ENCODE measurements at regions not wholly inside any gene's neighbourhood (a gene's known extent, or its start where the extent isn't known, plus 50 kb on each side); places are given as distances from the start of the nearest gene placed in this dataset.

DNA sequence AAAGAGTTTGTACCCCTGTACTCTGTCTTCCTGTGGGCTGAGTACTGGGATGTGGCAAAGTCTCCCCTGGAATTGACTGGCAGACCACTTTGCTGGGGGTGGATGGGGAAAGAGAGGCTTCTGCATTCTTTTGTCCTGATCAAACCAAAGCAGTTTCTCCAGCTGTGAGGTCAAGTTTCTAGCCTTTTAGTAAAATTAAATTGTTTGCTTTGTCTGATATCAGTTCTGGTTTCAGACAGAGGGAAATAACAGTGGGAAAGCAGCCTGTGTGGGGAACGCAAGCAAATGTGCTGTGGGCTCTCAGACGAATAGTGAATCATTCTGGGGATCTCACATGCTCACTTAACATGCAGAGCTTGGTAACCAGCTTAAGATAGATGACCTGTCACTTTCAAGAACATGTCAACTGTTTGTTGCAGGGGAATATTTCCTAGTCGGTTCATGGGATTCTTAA, 151.6 kb downstream of the FAT3 start:
- CTCF ChIA-PET = interaction anchor here (0.9 to 1.6 kb wide), 3 partner anchors 10 to 39 kb away, joined by 3 to 5 read pairs (median 3); no protein-coding TSS in a partner anchor

DNA sequence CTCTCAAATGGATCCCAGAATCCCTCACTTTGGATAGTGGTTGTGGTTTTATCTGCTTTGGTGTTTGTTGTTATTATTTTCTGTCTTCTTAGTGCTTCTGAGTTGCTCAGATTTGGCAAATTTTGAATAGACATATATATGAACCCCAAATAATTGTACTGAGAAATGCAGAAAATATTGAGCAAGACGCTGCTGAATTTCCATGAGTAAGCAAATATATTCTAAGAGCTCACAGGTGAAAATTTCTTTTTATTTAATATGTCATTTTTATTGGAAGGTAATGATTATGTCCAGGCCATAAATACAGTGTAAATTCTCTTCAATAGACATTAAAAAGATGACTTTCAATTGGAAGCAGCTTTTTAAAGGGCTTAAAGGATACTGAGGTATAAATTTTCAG, 152.1 kb downstream of the FAT3 start:
- H3K4me2 ChIP-seq = peak overlapping the region; percentile 22; the same call in 1 of the 2 replicates
- DNase-seq = no peak
- H3F3A ChIP-seq (replicated peaks; ENCODE audit: insufficient read depth) = peaks cover 5% of the 10 kb centered on the region
- 81% methylated on average over 1 of the region's 1 CpG for WGBS (ENCODE audit: low lambda C conversion rate)
- CTCF ChIA-PET = interaction anchor here (0.9 to 1.6 kb wide), 4 partner anchors 10 to 39 kb away, joined by 3 to 5 read pairs (median 3); no protein-coding TSS in a partner anchor
- H3K27ac ChIP-seq (ENCODE audit: low read depth in 2 of 2, low read length in 1 of 2) = peak overlapping the region in 1 of 2 experiments; percentile 46; a peak in 1 of 4 replicates
- no peak overlapping the region for H3K4me3 ChIP-seq (ENCODE audit: low read depth in 2 of 2, low read length in 1 of 2)
- no peaks in the 10 kb centered on the region for H3K9me3 ChIP-seq
- H3K9ac ChIP-seq = no peak overlapping the region
- H3K9me2 ChIP-seq = no peaks in the 10 kb centered on the region
- H3K4me1 ChIP-seq (ENCODE audit: control insufficient read depth in 1 of 2, insufficient read depth in 2 of 2, low read depth in 1 of 2, low read length in 1 of 2) = peaks cover 0 to 16% of the 10 kb centered on the region in 2 experiments; a peak in 3 of 4 replicates
- no peak overlapping the region for H2AFZ ChIP-seq (ENCODE audit: low read depth)
- no peaks in the 10 kb centered on the region for H4K20me1 ChIP-seq (ENCODE audit: insufficient read depth)
- H3K36me3 ChIP-seq (replicated peaks in 1 of 2; ENCODE audit: control insufficient read depth in 1 of 2, insufficient read depth in 2 of 2, low read length in 1 of 2) = no peaks in the 10 kb centered on the region
- H3K27me3 ChIP-seq (ENCODE audit: insufficient read depth) = no peaks in the 10 kb centered on the region
- peaks cover under 1% of the 10 kb centered on the region; the same call in 1 of the 2 replicates for H3K79me2 ChIP-seq (ENCODE audit: insufficient read depth)
- POLR2A ChIA-PET = no interaction called here
- TF ChIP-seq TEAD4 (IDR thresholded peaks at IDR 0.05; ENCODE audit: borderline replicate concordance, insufficient read depth) (no peak), MEF2A (IDR thresholded peaks at IDR 0.05; ENCODE audit: borderline replicate concordance, low read depth) (no peak), GATA2 (CRISPR knock-in tag; IDR thresholded peaks at IDR 0.05) (no peak), EZH2phosphoT487 (IDR thresholded peaks at IDR 0.05; ENCODE audit: borderline replicate concordance, low read depth) (no peak), ZBTB33 (IDR thresholded peaks at IDR 0.05; ENCODE audit: borderline replicate concordance, low read depth) (no peak), IRF3 (IDR thresholded peaks at IDR 0.05; ENCODE audit: low read depth, low read length) (no peak), GABPA (IDR thresholded peaks at IDR 0.05; ENCODE audit: low read depth) (no peak), FOXM1 (IDR thresholded peaks at IDR 0.05; ENCODE audit: low read depth) (no peak), CHD2 (IDR thresholded peaks at IDR 0.05; ENCODE audit: low read length, partially characterized antibody) (no peak)

More for the DNA sequence above, 151.6 kb downstream of the FAT3 start:
- H3K36me3 ChIP-seq (replicated peaks in 1 of 2; ENCODE audit: control insufficient read depth in 1 of 2, insufficient read depth in 2 of 2, low read length in 1 of 2) = no peaks in the 10 kb centered on the region
- 36% methylated on average over 3 of the region's 3 CpGs for WGBS (ENCODE audit: low lambda C conversion rate)
- H3K27me3 ChIP-seq (ENCODE audit: insufficient read depth) = no peaks in the 10 kb centered on the region
- no peaks in the 10 kb centered on the region for H3K79me2 ChIP-seq (ENCODE audit: insufficient read depth)
- peaks cover 5% of the 10 kb centered on the region for H3F3A ChIP-seq (replicated peaks; ENCODE audit: insufficient read depth)
- peak overlapping the region in 1 of 2 experiments; percentile 46; a peak in 1 of 4 replicates for H3K27ac ChIP-seq (ENCODE audit: low read depth in 2 of 2, low read length in 1 of 2)
- peak overlapping the region; percentile 37; the same call in 1 of the 2 replicates for H2AFZ ChIP-seq (ENCODE audit: low read depth)
- no peaks in the 10 kb centered on the region for H3K9me3 ChIP-seq
- no peaks in the 10 kb centered on the region for H3K9me2 ChIP-seq
- POLR2A ChIA-PET = no interaction called here
- no peak for DNase-seq
- peaks cover 0 to 13% of the 10 kb centered on the region in 2 experiments; a peak in 3 of 4 replicates for H3K4me1 ChIP-seq (ENCODE audit: control insufficient read depth in 1 of 2, insufficient read depth in 2 of 2, low read depth in 1 of 2, low read length in 1 of 2)
- H3K9ac ChIP-seq = no peak overlapping the region
- TF ChIP-seq YY1 (IDR thresholded peaks at IDR 0.05; ENCODE audit: low read depth) (no peak), RCOR1 (IDR thresholded peaks at IDR 0.05; ENCODE audit: low read length) (no peak), FOXM1 (IDR thresholded peaks at IDR 0.05; ENCODE audit: low read depth) (no peak), POLR2AphosphoS5 (IDR thresholded peaks at IDR 0.05; ENCODE audit: low read depth, low read length) (no peak), ELF1 (IDR thresholded peaks at IDR 0.05) (no peak), ZBTB33 (IDR thresholded peaks at IDR 0.05; ENCODE audit: borderline replicate concordance, low read depth) (no peak), TCF12 (IDR thresholded peaks at IDR 0.05) (no peak)
- TF ChIP-seq, protein P1, sequence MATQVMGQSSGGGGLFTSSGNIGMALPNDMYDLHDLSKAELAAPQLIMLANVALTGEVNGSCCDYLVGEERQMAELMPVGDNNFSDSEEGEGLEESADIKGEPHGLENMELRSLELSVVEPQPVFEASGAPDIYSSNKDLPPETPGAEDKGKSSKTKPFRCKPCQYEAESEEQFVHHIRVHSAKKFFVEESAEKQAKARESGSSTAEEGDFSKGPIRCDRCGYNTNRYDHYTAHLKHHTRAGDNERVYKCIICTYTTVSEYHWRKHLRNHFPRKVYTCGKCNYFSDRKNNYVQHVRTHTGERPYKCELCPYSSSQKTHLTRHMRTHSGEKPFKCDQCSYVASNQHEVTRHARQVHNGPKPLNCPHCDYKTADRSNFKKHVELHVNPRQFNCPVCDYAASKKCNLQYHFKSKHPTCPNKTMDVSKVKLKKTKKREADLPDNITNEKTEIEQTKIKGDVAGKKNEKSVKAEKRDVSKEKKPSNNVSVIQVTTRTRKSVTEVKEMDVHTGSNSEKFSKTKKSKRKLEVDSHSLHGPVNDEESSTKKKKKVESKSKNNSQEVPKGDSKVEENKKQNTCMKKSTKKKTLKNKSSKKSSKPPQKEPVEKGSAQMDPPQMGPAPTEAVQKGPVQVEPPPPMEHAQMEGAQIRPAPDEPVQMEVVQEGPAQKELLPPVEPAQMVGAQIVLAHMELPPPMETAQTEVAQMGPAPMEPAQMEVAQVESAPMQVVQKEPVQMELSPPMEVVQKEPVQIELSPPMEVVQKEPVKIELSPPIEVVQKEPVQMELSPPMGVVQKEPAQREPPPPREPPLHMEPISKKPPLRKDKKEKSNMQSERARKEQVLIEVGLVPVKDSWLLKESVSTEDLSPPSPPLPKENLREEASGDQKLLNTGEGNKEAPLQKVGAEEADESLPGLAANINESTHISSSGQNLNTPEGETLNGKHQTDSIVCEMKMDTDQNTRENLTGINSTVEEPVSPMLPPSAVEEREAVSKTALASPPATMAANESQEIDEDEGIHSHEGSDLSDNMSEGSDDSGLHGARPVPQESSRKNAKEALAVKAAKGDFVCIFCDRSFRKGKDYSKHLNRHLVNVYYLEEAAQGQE (IDR thresholded peaks at IDR 0.05; ENCODE audit: low read depth, low read length) = no peak
- H4K20me1 ChIP-seq (ENCODE audit: insufficient read depth) = no peaks in the 10 kb centered on the region
- H3K4me2 ChIP-seq = peak overlapping the region; percentile 22; the same call in 1 of the 2 replicates
- no peak overlapping the region for H3K4me3 ChIP-seq (ENCODE audit: low read depth in 2 of 2, low read length in 1 of 2)

All from SK-N-SH (cell line).